CD4-positive, alpha-beta T cell (primary cell): ENCODE measurements at regions not wholly inside any gene's neighbourhood (a gene's known extent, or its start where the extent isn't known, plus 50 kb on each side); places are given as distances from the start of the nearest gene placed in this dataset.
A peak's percentile ranks its signal among the peaks of the same experiment; 100 is the strongest.

ENCODE experiments used
- ATAC-seq: fragments of 200-7000 bp; cut with Tn5 transposase; one replicate; pipeline ENCODE4 v1.10.0; 2022; ENCODE audit warnings: mild to moderate bottlenecking; ENCODE audit not compliant: poor library complexity
- CTCF ChIA-PET: fragments of 350-600 bp; sonication (Branson Sonifier 250); formaldehyde crosslinking; loops from one replicate; lab custom pipeline; 2021; ENCODE audit warnings: antibody characterized with exemption, inconsistent platforms; lab: Charles Lee
- POLR2A ChIA-PET: fragments of 350-600 bp; sonication (Branson Sonifier 250); formaldehyde crosslinking; loops from one replicate; lab custom pipeline; 2021; ENCODE audit warnings: antibody characterized with exemption, inconsistent platforms; lab: Charles Lee
- DNase-seq, 14 experiments: peaks; one replicate each; pipeline ENCODE4 v3.0.0-alpha.2; 2013 to 2020; ENCODE audit warnings: mixed read lengths in 2 of 14
- H3K27ac ChIP-seq, 2 donors: one replicate each; pipeline versions ENCODE4 v1.5.1 to v1.7.0; 2013; ENCODE audit warnings: low read length in 2 of 2, low read depth in 1 of 2, mild to moderate bottlenecking in 1 of 2
- H3K27me3 ChIP-seq, 2 experiments: 1 replicate in 1 of 2; 2 replicates in 1 of 2; pipeline versions ENCODE4 v1.6.1 to v1.7.0; 2013; ENCODE audit warnings: low read length in 2 of 2, control low read depth in 1 of 2, mild to moderate bottlenecking in 1 of 2, moderate library complexity in 1 of 2; ENCODE audit not compliant: insufficient read depth in 2 of 2, control insufficient read depth in 1 of 2
- H3K36me3 ChIP-seq: one replicate; pipeline ENCODE4 v1.6.1; 2013; ENCODE audit warnings: low read length, control low read depth; ENCODE audit not compliant: insufficient read depth
- H3K4me1 ChIP-seq: one replicate; pipeline ENCODE4 v1.6.1; 2013; ENCODE audit warnings: low read length, control low read depth; ENCODE audit not compliant: insufficient read depth
- H3K4me3 ChIP-seq: one replicate; pipeline ENCODE4 v1.5.1; 2013; ENCODE audit warnings: mild to moderate bottlenecking, low read length, moderate library complexity
- H3K9me3 ChIP-seq, 2 experiments: 1 replicate in 1 of 2; 2 replicates in 1 of 2; pipeline versions ENCODE4 v1.6.1 to v1.7.0; 2013; ENCODE audit warnings: low read length in 2 of 2, mild to moderate bottlenecking in 2 of 2, control low read depth in 1 of 2, moderate library complexity in 1 of 2; ENCODE audit not compliant: control insufficient read depth in 1 of 2, insufficient read depth in 1 of 2
- H3K27ac Mint-ChIP-seq: one replicate; pipeline ENCODE4 v1.8.0; 2020; ENCODE audit warnings: mixed read lengths
- H3K27me3 Mint-ChIP-seq: one replicate; pipeline ENCODE4 v1.8.0; 2021; ENCODE audit warnings: mixed read lengths
- H3K36me3 Mint-ChIP-seq: one replicate; pipeline ENCODE4 v1.8.0; 2021; ENCODE audit warnings: low read depth, mixed read lengths
- H3K4me1 Mint-ChIP-seq: one replicate; pipeline ENCODE4 v1.8.0; 2021; ENCODE audit warnings: low read depth, mixed read lengths
- H3K4me3 Mint-ChIP-seq: one replicate; pipeline ENCODE4 v1.8.0; 2020; ENCODE audit warnings: mild to moderate bottlenecking, mixed read lengths
- H3K9me3 Mint-ChIP-seq: one replicate; pipeline ENCODE4 v1.8.0; 2020; ENCODE audit warnings: mixed read lengths
- intact Hi-C, 2 experiments: fragments of 100-400 bp; cut with DNase I in 1 of 2; cut with micrococcal nuclease in 1 of 2; formaldehyde crosslinking; loops; one replicate each; pipeline versions ENCODE4 v1.15.1 to v1.9.0; 2023 to 2025; cut with DNase I, micrococcal nuclease
- TF ChIP-seq, protein P1 (sequence below): fragments of 200-600 bp; IDR thresholded peaks from one replicate; pipeline ENCODE4 v1.8.0; 2022; ENCODE audit warnings: antibody characterized with exemption, mild to moderate bottlenecking

GRCh38 chr7:127516320-127516719, 69.1 kb downstream of the GCC1 start:
- Histone ChIP-seq H3K36me3 (no peaks in the 10 kb centered on the region), H3K27me3 (peaks cover 0 to 8% of the 10 kb centered on the region in 2 experiments), H3K4me3 (no peak overlapping the region), H3K4me1 (no peaks in the 10 kb centered on the region), H3K9me3 (no peaks in the 10 kb centered on the region), H3K27ac (no peak overlapping the region)
- TF ChIP-seq, protein P1, sequence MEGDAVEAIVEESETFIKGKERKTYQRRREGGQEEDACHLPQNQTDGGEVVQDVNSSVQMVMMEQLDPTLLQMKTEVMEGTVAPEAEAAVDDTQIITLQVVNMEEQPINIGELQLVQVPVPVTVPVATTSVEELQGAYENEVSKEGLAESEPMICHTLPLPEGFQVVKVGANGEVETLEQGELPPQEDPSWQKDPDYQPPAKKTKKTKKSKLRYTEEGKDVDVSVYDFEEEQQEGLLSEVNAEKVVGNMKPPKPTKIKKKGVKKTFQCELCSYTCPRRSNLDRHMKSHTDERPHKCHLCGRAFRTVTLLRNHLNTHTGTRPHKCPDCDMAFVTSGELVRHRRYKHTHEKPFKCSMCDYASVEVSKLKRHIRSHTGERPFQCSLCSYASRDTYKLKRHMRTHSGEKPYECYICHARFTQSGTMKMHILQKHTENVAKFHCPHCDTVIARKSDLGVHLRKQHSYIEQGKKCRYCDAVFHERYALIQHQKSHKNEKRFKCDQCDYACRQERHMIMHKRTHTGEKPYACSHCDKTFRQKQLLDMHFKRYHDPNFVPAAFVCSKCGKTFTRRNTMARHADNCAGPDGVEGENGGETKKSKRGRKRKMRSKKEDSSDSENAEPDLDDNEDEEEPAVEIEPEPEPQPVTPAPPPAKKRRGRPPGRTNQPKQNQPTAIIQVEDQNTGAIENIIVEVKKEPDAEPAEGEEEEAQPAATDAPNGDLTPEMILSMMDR: no peak
- Mint-ChIP-seq H3K4me1 (no peaks in the 10 kb centered on the region), H3K4me3 (no peak overlapping the region), H3K36me3 (no peaks in the 10 kb centered on the region), H3K27ac (no peak overlapping the region), H3K9me3 (no peaks in the 10 kb centered on the region), H3K27me3 (peaks cover 46% of the 10 kb centered on the region)
- ChIA-PET POLR2A (no interaction called here), CTCF (no interaction called here)
- intact Hi-C loops: no loop called here
- ATAC-seq: no peak
- no peak for DNase-seq

- Mint-ChIP-seq H3K4me1 (no peaks in the 10 kb centered on the region), H3K27ac (no peak overlapping the region), H3K9me3 (no peaks in the 10 kb centered on the region), H3K4me3 (no peak overlapping the region), H3K36me3 (no peaks in the 10 kb centered on the region), H3K27me3 (peaks cover 37% of the 10 kb centered on the region)
- no peak overlapping the region for H3K4me3 ChIP-seq
- H3K36me3 ChIP-seq: no peaks in the 10 kb centered on the region
- ATAC-seq (peak; percentile 68), DNase-seq (peak in 4 of 14 experiments; percentile 12 to 71 (median 58))
- H3K27me3 ChIP-seq: peaks cover 0 to 5% of the 10 kb centered on the region in 2 experiments
- POLR2A ChIA-PET: interaction anchor here (0.6 to 1.6 kb wide), 5 partner anchors 122 to 355 kb away, joined by 3 to 18 read pairs (median 4); partner anchors contain the start of gene ZNF800
- intact Hi-C loops: loop anchor here (1.0 to 2.0 kb wide), 4 partner anchors 166 to 712 kb away; partner anchors contain the start of gene GRM8 (in 1 of the 2)
- TF ChIP-seq, protein P1: peak; percentile 60
- H3K4me1 ChIP-seq: no peaks in the 10 kb centered on the region
- no peaks in the 10 kb centered on the region for H3K9me3 ChIP-seq
- CTCF ChIA-PET: interaction anchor here (0.6 to 1.7 kb wide), 7 partner anchors 10 to 711 kb away, joined by 3 to 10 read pairs (median 3); no protein-coding TSS in a partner anchor
- H3K27ac ChIP-seq: no peak overlapping the region
Observed at GRCh38 chr7:127514499-127514898, 70.9 kb downstream of the GCC1 start.

GRCh38 chr7:127513311-127513710, 72.1 kb downstream of the GCC1 start:
- ATAC-seq (no peak), DNase-seq (no peak)
- Mint-ChIP-seq H3K36me3 (no peaks in the 10 kb centered on the region), H3K27ac (no peak overlapping the region), H3K4me1 (no peaks in the 10 kb centered on the region), H3K9me3 (no peaks in the 10 kb centered on the region), H3K4me3 (no peak overlapping the region), H3K27me3 (peaks cover 36% of the 10 kb centered on the region)
- Histone ChIP-seq H3K9me3 (no peaks in the 10 kb centered on the region), H3K36me3 (no peaks in the 10 kb centered on the region), H3K4me1 (no peaks in the 10 kb centered on the region), H3K4me3 (no peak overlapping the region), H3K27me3 (no peaks in the 10 kb centered on the region), H3K27ac (no peak overlapping the region)
- intact Hi-C loops: no loop called here
- TF ChIP-seq, protein P1: no peak
- POLR2A ChIA-PET: interaction anchor here (1.6 kb wide), 1 partner anchor 165 kb away, joined by 18 read pairs; no protein-coding TSS in a partner anchor
- CTCF ChIA-PET: interaction anchor here (1.2 to 1.7 kb wide), 2 partner anchors 163 to 166 kb away, joined by 3 to 10 read pairs; no protein-coding TSS in a partner anchor
